GM19035 (cell line): ENCODE measurements at regions not wholly inside any gene's neighbourhood (a gene's known extent, or its start where the extent isn't known, plus 50 kb on each side); places are given as distances from the start of the nearest gene placed in this dataset.
A peak's percentile ranks its signal among the peaks of the same experiment; 100 is the strongest.
"Not testable (repeated sequence)": the region's sequence is repeated elsewhere in the genome, so short reads cannot be mapped to it uniquely, and the experiment has no call there.

Source experiments
- ATAC-seq: cut with Tn5 transposase; IDR thresholded peaks from one replicate; pipeline ENCODE4 v1.9.1; 2021; ENCODE audit not compliant: unreplicated experiment

GRCh38 chr4:153099391-153100140 is 104.7 kb upstream of the TRIM2 start:
- ATAC-seq, result no peak

GRCh38 chr4:153106736-153107135 is 97.5 kb upstream of the TRIM2 start:
- not testable (repeated sequence) for ATAC-seq

GRCh38 chr4:153107246-153107645 is 97.0 kb upstream of the TRIM2 start:
- ATAC-seq, result no peak

GRCh38 chr4:153109296-153109849 is 94.9 kb upstream of the TRIM2 start:
- no peak for ATAC-seq

GRCh38 chr4:153110739-153111138 is 93.5 kb upstream of the TRIM2 start:
- ATAC-seq, result no peak

GRCh38 chr4:153111426-153112040 is 92.7 kb upstream of the TRIM2 start:
- ATAC-seq, result no peak

- no peak for ATAC-seq
Observed at GRCh38 chr4:153112041-153112441, 92.2 kb upstream of the TRIM2 start.

- no peak for ATAC-seq
Observed at GRCh38 chr4:153113061-153113837, 91.0 kb upstream of the TRIM2 start.

GRCh38 chr4:153113838-153114105 is 90.5 kb upstream of the TRIM2 start:
- no peak for ATAC-seq

- ATAC-seq, result no peak
Observed at GRCh38 chr4:153114771-153115321, 89.4 kb upstream of the TRIM2 start.

GRCh38 chr4:153115322-153116290 is 88.6 kb upstream of the TRIM2 start:
- ATAC-seq, result peak; percentile 81

GRCh38 chr4:153116291-153116680 is 88.0 kb upstream of the TRIM2 start:
- ATAC-seq, result no peak

- ATAC-seq, result no peak
Observed at GRCh38 chr4:153116801-153117200, 87.4 kb upstream of the TRIM2 start.

- ATAC-seq, result no peak
Observed at GRCh38 chr4:153117554-153117953, 86.7 kb upstream of the TRIM2 start.

- ATAC-seq, result no peak
Observed at GRCh38 chr4:153119626-153120025, 84.6 kb upstream of the TRIM2 start.

GRCh38 chr4:153120235-153120634 is 84.0 kb upstream of the TRIM2 start:
- ATAC-seq, result no peak

- no peak for ATAC-seq
Observed at GRCh38 chr4:153122855-153123254, 81.4 kb upstream of the TRIM2 start.

- ATAC-seq, result no peak
Observed at GRCh38 chr4:153126137-153126536, 78.1 kb upstream of the TRIM2 start.

- peak; percentile 87 for ATAC-seq
Observed at GRCh38 chr4:153127760-153128494, 76.3 kb upstream of the TRIM2 start.

GRCh38 chr4:153131596-153131995 is 72.6 kb upstream of the TRIM2 start:
- ATAC-seq, result no peak
